Stomach smooth muscle (tissue), 2 donors: ENCODE measurements at regions not wholly inside any gene's neighbourhood (a gene's known extent, or its start where the extent isn't known, plus 50 kb on each side); places are given as distances from the start of the nearest gene placed in this dataset.

ENCODE experiments used
- H3K27ac ChIP-seq: one replicate; pipeline ENCODE4 v1.7.0; 2013; ENCODE audit warnings: mild to moderate bottlenecking, low read length, inconsistent platforms
- H3K27me3 ChIP-seq, 2 donors: one replicate each; pipeline ENCODE4 v1.7.0; 2013; ENCODE audit warnings: low read length in 2 of 2; ENCODE audit not compliant: insufficient read depth in 2 of 2, control insufficient read depth in 1 of 2
- H3K36me3 ChIP-seq, 2 donors: one replicate each; pipeline ENCODE4 v1.7.0; 2013; ENCODE audit warnings: low read length in 2 of 2; ENCODE audit not compliant: control insufficient read depth in 2 of 2, insufficient read depth in 2 of 2
- H3K4me1 ChIP-seq: one replicate; pipeline ENCODE4 v1.7.0; 2013; ENCODE audit warnings: low read length; ENCODE audit not compliant: control insufficient read depth, insufficient read depth
- H3K4me3 ChIP-seq, 2 donors: one replicate each; pipeline ENCODE4 v1.7.0; 2013; ENCODE audit warnings: low read length in 2 of 2
- H3K9ac ChIP-seq, 2 donors: one replicate each; pipeline ENCODE4 v1.7.0; 2013; ENCODE audit warnings: low read length in 2 of 2, mild to moderate bottlenecking in 1 of 2
- H3K9me3 ChIP-seq, 2 donors: one replicate each; pipeline ENCODE4 v1.7.0; 2013; ENCODE audit warnings: low read length in 2 of 2; ENCODE audit not compliant: control insufficient read depth in 2 of 2
- donor health status: healthy.
- donor health status: Pancreatic carcinoma.

DNA sequence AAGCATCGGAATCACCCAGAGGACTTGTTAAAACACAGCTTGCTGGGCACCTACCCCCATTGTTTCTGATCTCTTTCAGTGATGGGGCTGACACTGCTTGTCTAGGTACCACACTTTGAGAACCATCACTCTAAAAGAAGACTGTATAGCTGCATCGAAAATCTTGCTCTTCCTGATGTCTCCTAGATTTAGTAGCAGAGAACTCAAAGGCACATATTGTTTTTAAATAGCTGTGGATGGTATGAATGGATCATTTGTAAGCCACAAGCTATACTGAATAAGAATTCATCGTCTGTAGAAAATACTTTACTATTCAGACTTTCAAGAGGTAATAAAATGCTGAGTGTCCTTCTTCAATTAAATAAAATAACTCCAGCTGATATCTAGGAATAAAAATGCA lies 405.4 kb downstream of the ANKRD50 start:
- H3K9ac ChIP-seq = no peak overlapping the region
- no peaks in the 10 kb centered on the region for H3K9me3 ChIP-seq
- no peak overlapping the region for H3K4me3 ChIP-seq
- H3K36me3 ChIP-seq = no peaks in the 10 kb centered on the region
- no peak overlapping the region for H3K27ac ChIP-seq
- no peaks in the 10 kb centered on the region for H3K27me3 ChIP-seq
- no peaks in the 10 kb centered on the region for H3K4me1 ChIP-seq

DNA sequence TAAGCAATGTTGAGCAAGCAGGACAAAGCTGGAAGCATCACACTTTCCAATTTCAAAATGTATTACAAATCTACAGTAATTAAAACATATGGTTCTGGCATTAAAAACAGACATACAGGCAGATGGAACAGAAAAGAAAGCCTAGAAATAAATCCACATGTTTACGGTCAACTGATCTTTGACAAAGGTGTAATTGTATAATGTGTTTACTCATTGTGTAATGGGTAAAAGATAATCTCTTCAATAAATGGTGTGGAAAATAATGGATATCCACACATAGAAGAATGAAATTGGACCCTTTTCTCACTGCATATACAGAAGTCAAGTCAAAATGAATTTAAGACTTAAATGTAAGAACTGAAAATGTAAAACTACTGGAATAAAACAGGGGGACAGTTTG lies 394.2 kb downstream of the ANKRD50 start:
- no peaks in the 10 kb centered on the region for H3K9me3 ChIP-seq
- no peaks in the 10 kb centered on the region for H3K4me1 ChIP-seq
- no peak overlapping the region for H3K9ac ChIP-seq
- H3K4me3 ChIP-seq = no peak overlapping the region
- H3K27me3 ChIP-seq = no peaks in the 10 kb centered on the region
- H3K27ac ChIP-seq = no peak overlapping the region
- no peaks in the 10 kb centered on the region for H3K36me3 ChIP-seq

DNA sequence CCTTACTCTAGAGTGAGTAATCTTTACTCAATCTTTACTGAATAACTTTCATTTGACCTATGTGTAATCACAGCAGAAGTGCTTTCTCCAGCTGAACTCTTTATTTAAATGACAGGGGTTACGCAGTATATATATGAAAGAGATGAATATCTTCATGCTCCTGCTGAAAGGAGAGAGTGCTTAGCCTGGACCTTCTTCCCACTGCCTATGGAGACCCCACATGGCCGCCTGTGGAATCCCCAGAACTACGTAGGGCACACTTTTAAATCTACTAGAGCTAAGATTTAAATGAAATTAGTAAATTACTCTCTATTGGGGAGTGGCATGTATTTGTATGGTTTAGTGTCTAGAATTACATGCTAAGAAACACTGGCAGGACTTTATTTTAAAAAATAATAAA lies 391.2 kb downstream of the ANKRD50 start:
- Histone ChIP-seq H3K36me3 (no peaks in the 10 kb centered on the region), H3K9me3 (no peaks in the 10 kb centered on the region), H3K27ac (no peak overlapping the region), H3K27me3 (no peaks in the 10 kb centered on the region), H3K9ac (no peak overlapping the region), H3K4me3 (no peak overlapping the region), H3K4me1 (no peaks in the 10 kb centered on the region)

DNA sequence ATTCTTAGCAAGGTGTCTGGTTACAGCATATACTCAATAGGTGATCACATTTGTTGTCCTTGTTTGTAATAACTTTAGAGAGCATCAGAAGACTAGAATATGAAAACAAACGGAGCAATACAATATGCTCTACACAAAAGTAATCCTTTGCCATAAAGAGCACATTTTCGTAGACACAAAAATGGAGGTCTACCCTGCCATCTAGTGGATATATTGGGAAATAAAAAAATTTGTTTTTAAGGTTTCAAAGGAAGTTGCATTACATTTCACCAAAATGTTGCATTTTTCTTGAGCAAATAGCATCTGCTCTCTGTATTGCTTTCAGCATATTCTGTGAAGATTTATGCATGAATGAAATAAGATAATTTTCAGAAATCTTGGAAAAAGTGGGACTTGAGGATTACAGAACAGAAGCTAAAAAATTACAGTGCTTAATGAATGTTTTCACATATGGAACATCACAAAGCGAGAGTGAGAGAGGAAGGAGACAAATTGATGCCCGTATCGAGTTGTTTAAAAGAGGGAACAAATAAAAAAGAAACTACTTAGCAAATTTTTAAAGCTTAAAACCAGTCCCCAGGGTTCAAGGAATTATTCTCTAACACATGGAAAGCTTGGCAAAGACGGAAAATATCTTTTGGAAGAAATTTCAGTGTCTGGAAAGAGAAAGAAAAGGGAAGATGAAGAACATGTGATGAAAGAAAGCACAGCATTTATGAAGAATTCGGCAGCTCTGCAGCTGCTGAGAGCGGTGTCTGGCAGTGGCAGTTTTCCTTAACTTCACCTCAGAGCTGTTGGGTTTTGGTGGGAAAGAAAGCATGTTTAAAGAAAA lies 390.1 kb downstream of the ANKRD50 start:
- Histone ChIP-seq H3K27ac (no peak overlapping the region), H3K4me1 (no peaks in the 10 kb centered on the region), H3K36me3 (no peaks in the 10 kb centered on the region), H3K27me3 (no peaks in the 10 kb centered on the region), H3K9ac (no peak overlapping the region), H3K4me3 (no peak overlapping the region), H3K9me3 (no peaks in the 10 kb centered on the region)

DNA sequence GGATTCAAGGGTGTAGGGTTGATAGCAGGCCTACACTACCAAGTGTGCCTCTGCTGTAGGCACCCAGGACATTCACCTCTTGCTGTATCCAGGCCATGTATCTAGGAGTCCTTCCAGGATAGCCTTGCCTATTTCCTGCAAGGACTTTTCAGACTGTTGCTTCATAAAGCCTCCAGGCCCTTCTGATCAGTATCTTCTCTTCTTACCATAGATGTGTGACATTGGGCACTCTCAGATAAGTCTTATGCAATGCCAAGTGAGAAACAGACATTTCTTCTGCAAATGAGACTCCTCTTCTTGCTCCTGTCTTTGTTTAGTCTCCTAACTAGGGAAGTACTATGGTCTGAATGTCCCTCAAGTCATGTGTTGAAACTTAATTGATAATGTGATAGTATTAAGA lies 386.8 kb downstream of the ANKRD50 start:
- no peaks in the 10 kb centered on the region for H3K9me3 ChIP-seq
- H3K4me1 ChIP-seq = no peaks in the 10 kb centered on the region
- H3K36me3 ChIP-seq = no peaks in the 10 kb centered on the region
- no peaks in the 10 kb centered on the region for H3K27me3 ChIP-seq
- H3K27ac ChIP-seq = no peak overlapping the region
- no peak overlapping the region for H3K9ac ChIP-seq
- no peak overlapping the region for H3K4me3 ChIP-seq

DNA sequence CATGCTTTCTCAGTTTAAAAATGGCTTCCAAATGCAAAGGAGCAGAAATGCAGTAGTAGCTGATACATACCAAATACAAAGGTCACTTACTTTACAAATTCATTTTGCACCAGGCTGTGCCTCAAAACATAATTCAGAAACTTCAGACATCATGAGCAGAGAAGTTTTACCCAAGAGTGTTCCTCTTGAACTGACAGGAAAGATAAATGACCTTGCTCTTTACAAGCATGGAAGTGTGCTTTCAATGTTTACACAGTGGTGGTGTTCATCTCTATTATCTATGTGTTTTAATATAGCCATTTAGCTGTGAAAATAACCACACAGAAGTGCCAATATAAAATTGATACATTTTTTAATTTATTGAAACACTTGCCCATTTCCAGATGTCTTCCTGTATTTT lies 383.4 kb downstream of the ANKRD50 start:
- no peaks in the 10 kb centered on the region for H3K4me1 ChIP-seq
- no peaks in the 10 kb centered on the region for H3K27me3 ChIP-seq
- no peaks in the 10 kb centered on the region for H3K36me3 ChIP-seq
- H3K27ac ChIP-seq = no peak overlapping the region
- no peak overlapping the region for H3K4me3 ChIP-seq
- no peaks in the 10 kb centered on the region for H3K9me3 ChIP-seq
- no peak overlapping the region for H3K9ac ChIP-seq

DNA sequence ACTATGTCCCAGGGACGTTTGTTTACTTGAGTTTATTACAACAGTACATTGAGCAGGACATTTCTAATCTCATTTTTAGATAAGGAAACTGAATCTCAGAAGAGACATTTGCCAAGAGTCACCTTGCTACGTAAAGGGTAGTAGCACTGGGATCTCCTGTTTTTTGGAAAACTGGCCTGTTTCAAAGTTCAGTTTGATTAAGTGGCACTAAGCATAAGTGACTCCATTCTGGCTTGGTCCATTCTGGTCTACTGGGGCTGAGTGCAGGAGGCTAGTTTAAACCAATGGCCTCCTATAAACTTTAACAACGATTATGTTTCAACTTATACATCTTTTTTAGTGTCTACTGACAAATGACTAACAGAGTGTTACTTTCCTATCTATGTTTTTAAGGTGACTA lies 382.5 kb downstream of the ANKRD50 start:
- Histone ChIP-seq H3K4me3 (no peak overlapping the region), H3K27me3 (no peaks in the 10 kb centered on the region), H3K27ac (no peak overlapping the region), H3K9ac (no peak overlapping the region), H3K9me3 (no peaks in the 10 kb centered on the region), H3K36me3 (no peaks in the 10 kb centered on the region), H3K4me1 (no peaks in the 10 kb centered on the region)

DNA sequence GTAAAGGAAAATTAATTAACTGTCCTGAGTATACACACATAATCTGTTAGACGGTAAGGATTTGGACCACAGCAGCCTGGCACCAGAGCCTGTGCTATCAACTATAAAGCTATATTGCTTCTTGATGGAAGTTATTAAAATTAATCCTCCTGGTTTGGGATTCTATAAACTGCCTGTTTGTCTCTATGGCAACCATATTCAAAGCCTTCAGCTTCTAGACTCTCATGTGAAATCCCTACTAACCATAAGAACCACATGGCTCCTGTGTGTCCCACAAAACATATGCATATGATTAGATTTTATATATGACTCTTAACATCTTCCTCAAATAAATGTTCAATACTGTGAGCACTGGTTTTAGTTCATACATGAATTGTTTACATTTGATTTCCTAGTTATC lies 380.8 kb downstream of the ANKRD50 start:
- no peak overlapping the region for H3K27ac ChIP-seq
- no peaks in the 10 kb centered on the region for H3K9me3 ChIP-seq
- H3K27me3 ChIP-seq = no peaks in the 10 kb centered on the region
- no peak overlapping the region for H3K9ac ChIP-seq
- H3K4me1 ChIP-seq = no peaks in the 10 kb centered on the region
- no peak overlapping the region for H3K4me3 ChIP-seq
- H3K36me3 ChIP-seq = no peaks in the 10 kb centered on the region

DNA sequence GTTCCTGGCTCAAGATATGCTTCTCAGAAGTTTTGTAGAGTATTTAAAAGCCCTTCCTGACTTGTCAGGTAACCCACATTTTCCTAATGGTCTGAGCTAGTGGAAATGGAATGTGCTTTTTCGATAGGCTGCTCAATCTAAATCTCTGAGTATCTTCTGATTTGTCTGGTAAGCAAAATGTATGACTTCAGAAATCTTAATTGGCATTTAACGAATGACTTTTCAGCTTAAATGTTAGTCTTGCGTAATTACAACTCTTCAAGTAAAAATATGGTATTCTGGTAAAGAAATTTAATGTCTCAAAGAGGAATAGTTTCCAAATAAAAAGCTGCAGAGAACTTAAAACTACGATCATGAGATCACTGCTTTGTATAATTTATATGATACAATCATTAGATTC lies 379.1 kb downstream of the ANKRD50 start:
- H3K27me3 ChIP-seq = no peaks in the 10 kb centered on the region
- no peak overlapping the region for H3K4me3 ChIP-seq
- H3K36me3 ChIP-seq = no peaks in the 10 kb centered on the region
- no peak overlapping the region for H3K27ac ChIP-seq
- no peak overlapping the region for H3K9ac ChIP-seq
- no peaks in the 10 kb centered on the region for H3K9me3 ChIP-seq
- no peaks in the 10 kb centered on the region for H3K4me1 ChIP-seq

DNA sequence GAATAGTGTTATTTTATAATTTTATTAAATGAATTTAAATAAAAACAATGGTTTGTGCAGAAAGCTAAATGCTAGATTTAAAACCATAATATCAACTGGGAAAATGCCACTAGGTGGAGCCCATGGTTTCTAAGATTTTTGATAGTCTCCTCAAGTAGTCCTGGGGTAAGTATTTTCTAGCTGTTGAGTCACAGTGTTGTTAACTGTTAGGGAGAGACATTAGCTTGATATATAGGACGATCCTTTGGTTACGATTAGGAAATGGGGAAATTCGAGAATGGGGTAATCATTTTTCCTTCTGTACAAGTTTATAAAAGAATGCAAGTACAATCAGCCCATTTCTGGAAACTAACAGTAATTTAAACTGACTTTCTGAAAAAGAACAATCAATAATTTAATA lies 378.4 kb downstream of the ANKRD50 start:
- no peaks in the 10 kb centered on the region for H3K27me3 ChIP-seq
- no peaks in the 10 kb centered on the region for H3K36me3 ChIP-seq
- no peak overlapping the region for H3K27ac ChIP-seq
- no peaks in the 10 kb centered on the region for H3K9me3 ChIP-seq
- H3K4me3 ChIP-seq = no peak overlapping the region
- no peak overlapping the region for H3K9ac ChIP-seq
- H3K4me1 ChIP-seq = no peaks in the 10 kb centered on the region

DNA sequence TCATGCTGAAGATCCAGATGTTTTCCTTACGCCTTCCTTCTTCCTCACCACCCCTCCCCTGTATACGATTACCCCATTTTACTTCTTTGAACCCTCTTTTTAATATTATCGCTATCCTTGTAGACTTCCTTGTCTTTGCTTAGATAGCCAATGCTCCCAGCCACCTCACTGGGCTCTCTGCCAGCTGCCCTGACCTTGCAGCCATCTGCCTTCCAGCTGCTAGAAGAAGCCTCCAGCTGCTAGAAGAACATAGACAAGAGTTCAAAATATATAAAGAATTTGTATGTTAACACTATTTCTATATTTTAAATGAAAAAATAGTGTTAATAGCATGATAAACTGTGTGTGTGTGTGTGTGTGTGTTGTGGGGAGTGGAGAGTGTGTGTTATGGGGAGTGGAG lies 374.7 kb downstream of the ANKRD50 start:
- no peaks in the 10 kb centered on the region for H3K27me3 ChIP-seq
- no peak overlapping the region for H3K4me3 ChIP-seq
- no peaks in the 10 kb centered on the region for H3K9me3 ChIP-seq
- no peak overlapping the region for H3K27ac ChIP-seq
- no peaks in the 10 kb centered on the region for H3K4me1 ChIP-seq
- H3K36me3 ChIP-seq = no peaks in the 10 kb centered on the region
- H3K9ac ChIP-seq = no peak overlapping the region
